Trophoblast cell (in vitro differentiated cells and primary cell): ENCODE measurements at regions not wholly inside any gene's neighbourhood (a gene's known extent, or its start where the extent isn't known, plus 50 kb on each side); places are given as distances from the start of the nearest gene placed in this dataset.
"Not testable (repeated sequence)": the region's sequence is repeated elsewhere in the genome, so short reads cannot be mapped to it uniquely, and the experiment has no call there.

Source experiments
- DNase-seq, 2 donors: peaks; one replicate each; pipeline ENCODE4 v3.0.0-alpha.2; 2016
- H2AFZ ChIP-seq: 2 replicates; pipeline ENCODE4 v1.6.1; 2013; ENCODE audit warnings: low read length, moderate library complexity, mild to moderate bottlenecking; ENCODE audit not compliant: insufficient read depth, poor library complexity
- H2AK5ac ChIP-seq: 2 replicates; pipeline ENCODE4 v1.6.1; 2013; ENCODE audit warnings: mild to moderate bottlenecking, low read length
- H2BK120ac ChIP-seq: 2 replicates; pipeline ENCODE4 v1.6.1; 2013; ENCODE audit warnings: low read length, mild to moderate bottlenecking, moderate library complexity; ENCODE audit not compliant: insufficient read depth, poor library complexity
- H2BK12ac ChIP-seq: 2 replicates; pipeline ENCODE4 v1.6.1; 2013; ENCODE audit warnings: mild to moderate bottlenecking, low read length, moderate library complexity
- H2BK5ac ChIP-seq: 2 replicates; pipeline ENCODE4 v1.6.1; 2013; ENCODE audit warnings: low read length, low read depth, moderate library complexity, mild to moderate bottlenecking; ENCODE audit not compliant: poor library complexity
- H3K14ac ChIP-seq: 2 replicates; pipeline ENCODE4 v1.6.1; 2013; ENCODE audit warnings: mild to moderate bottlenecking, low read length
- H3K18ac ChIP-seq: 2 replicates; pipeline ENCODE4 v1.6.1; 2013; ENCODE audit warnings: mild to moderate bottlenecking, low read length
- H3K23ac ChIP-seq: 2 replicates; pipeline ENCODE4 v1.6.1; 2013; ENCODE audit warnings: low read length
- H3K27ac ChIP-seq: 2 replicates; pipeline ENCODE4 v1.5.1; 2013; ENCODE audit warnings: low read depth, mild to moderate bottlenecking, inconsistent platforms, low read length, moderate library complexity
- H3K27me3 ChIP-seq: 2 replicates; pipeline ENCODE4 v1.6.1; 2013; ENCODE audit warnings: inconsistent platforms, mild to moderate bottlenecking, low read length, moderate library complexity; ENCODE audit not compliant: insufficient read depth
- H3K36me3 ChIP-seq, 2 experiments: 1 replicate in 1 of 2; 2 replicates in 1 of 2; pipeline ENCODE4 v1.6.1; 2013; ENCODE audit warnings: low read length in 2 of 2, mild to moderate bottlenecking in 2 of 2, moderate library complexity in 1 of 2; ENCODE audit not compliant: insufficient read depth in 2 of 2, control insufficient read depth in 1 of 2
- H3K4ac ChIP-seq: 2 replicates; pipeline ENCODE4 v1.6.1; 2013; ENCODE audit warnings: low read depth, mild to moderate bottlenecking, low read length, moderate library complexity
- H3K4me1 ChIP-seq, 2 experiments: 1 replicate in 1 of 2; 2 replicates in 1 of 2; pipeline ENCODE4 v1.6.1; 2013; ENCODE audit warnings: low read length in 2 of 2, mild to moderate bottlenecking in 2 of 2, moderate library complexity in 1 of 2; ENCODE audit not compliant: insufficient read depth in 2 of 2, control insufficient read depth in 1 of 2
- H3K4me2 ChIP-seq: 2 replicates; pipeline ENCODE4 v1.6.1; 2013; ENCODE audit warnings: inconsistent platforms, mild to moderate bottlenecking, low read length, moderate library complexity
- H3K4me3 ChIP-seq: 2 replicates; pipeline ENCODE4 v1.5.1; 2013; ENCODE audit warnings: mild to moderate bottlenecking, low read depth, low read length, inconsistent platforms
- H3K79me1 ChIP-seq: one replicate; pipeline ENCODE4 v1.6.1; 2013; ENCODE audit warnings: low read length
- H3K79me2 ChIP-seq: 2 replicates; pipeline ENCODE4 v1.6.1; 2013; ENCODE audit warnings: low read length, mild to moderate bottlenecking; ENCODE audit not compliant: control insufficient read depth, insufficient read depth, poor library complexity
- H3K9ac ChIP-seq: 2 replicates; pipeline ENCODE4 v1.6.1; 2013; ENCODE audit warnings: mild to moderate bottlenecking, low read length
- H3K9me3 ChIP-seq: 2 replicates; pipeline ENCODE4 v1.6.1; 2013; ENCODE audit warnings: low read depth, mild to moderate bottlenecking, control low read depth, inconsistent platforms, low read length; ENCODE audit not compliant: insufficient read depth
- H4K12ac ChIP-seq: 2 replicates; pipeline ENCODE4 v1.6.1; 2013; ENCODE audit warnings: low read depth, mild to moderate bottlenecking, low read length, moderate library complexity
- H4K8ac ChIP-seq: 2 replicates; pipeline ENCODE4 v1.6.1; 2013; ENCODE audit warnings: low read depth, mild to moderate bottlenecking, low read length, moderate library complexity
- H4K91ac ChIP-seq: one replicate; pipeline ENCODE4 v1.6.1; 2013; ENCODE audit warnings: low read depth, mild to moderate bottlenecking, low read length, moderate library complexity
- WGBS: extraction: QIAGEN DNeasy Blood & Tissue Kit; methylation state at CpG from one replicate; pipeline ENCODE4 v1.1.7; 2013; ENCODE audit warnings: missing lambda C conversion rate; ENCODE audit not compliant: insufficient read length, insufficient coverage; ENCODE audit errors: extremely low coverage; 5-methylcytosine and 5-hydroxymethylcytosine counted together

- Histone ChIP-seq H3K23ac (no peak overlapping the region), H3K4ac (no peak overlapping the region), H3K4me1 (no peaks in the 10 kb centered on the region), H2AK5ac (no peak overlapping the region), H3K36me3 (no peaks in the 10 kb centered on the region), H3K9ac (no peak overlapping the region), H3K9me3 (no peaks in the 10 kb centered on the region), H4K8ac (no peak overlapping the region), H3K79me2 (no peaks in the 10 kb centered on the region), H2AFZ (no peak overlapping the region), H2BK12ac (no peak overlapping the region), H4K91ac (no peak overlapping the region), H3K79me1 (no peaks in the 10 kb centered on the region), H3K4me3 (no peak overlapping the region), H2BK120ac (no peak overlapping the region), H3K27me3 (no peaks in the 10 kb centered on the region), H2BK5ac (no peak overlapping the region), H4K12ac (no peak overlapping the region), H3K27ac (no peak overlapping the region), H3K4me2 (no peak overlapping the region), H3K14ac (no peak overlapping the region), H3K18ac (no peak overlapping the region)
- no CpG with 5 or more reads among the region's 1 CpG for WGBS
- DNase-seq, result no peak
Measured at GRCh38 chr9:24189986-24190385, 355.7 kb downstream of the IZUMO3 start.

DNA sequence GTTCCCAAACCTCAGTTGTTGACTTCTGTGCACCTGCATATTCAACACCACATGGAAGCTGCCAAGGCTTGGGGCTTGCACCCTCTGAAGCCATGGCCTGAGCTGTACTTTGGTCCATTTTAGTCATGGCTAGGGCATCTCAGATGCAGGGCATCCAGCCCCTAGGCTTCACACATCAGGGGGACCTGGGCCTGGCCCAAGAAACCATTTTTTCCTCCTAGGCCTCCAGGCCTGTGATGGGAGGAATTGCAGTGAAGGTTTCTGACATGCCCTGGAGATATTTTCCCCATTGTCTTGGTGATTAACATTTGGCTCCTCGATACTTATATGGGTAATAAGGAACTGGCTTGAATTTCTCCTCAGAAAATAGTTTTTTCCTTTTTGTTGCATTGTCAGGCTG, 354.5 kb upstream of the ELAVL2 start:
- not testable (repeated sequence) for H2AFZ ChIP-seq, H3K14ac ChIP-seq, H3K79me2 ChIP-seq, H4K91ac ChIP-seq, DNase-seq, H2BK5ac ChIP-seq, H3K23ac ChIP-seq, H3K4me3 ChIP-seq, H4K8ac ChIP-seq, H3K4me2 ChIP-seq, H3K36me3 ChIP-seq, H2AK5ac ChIP-seq, H4K12ac ChIP-seq, H3K9ac ChIP-seq, H3K4me1 ChIP-seq, H3K79me1 ChIP-seq, H3K9me3 ChIP-seq, H3K27me3 ChIP-seq, H3K27ac ChIP-seq, H2BK12ac ChIP-seq, H3K18ac ChIP-seq, H3K4ac ChIP-seq, H2BK120ac ChIP-seq
- WGBS, result no CpG with 5 or more reads among the region's 1 CpG

GRCh38 chr9:24144796-24145195, 318.8 kb upstream of the ELAVL2 start:
- Histone ChIP-seq H2AK5ac (no peak overlapping the region), H3K4ac (no peak overlapping the region), H3K23ac (no peak overlapping the region), H3K79me1 (no peaks in the 10 kb centered on the region), H2BK12ac (no peak overlapping the region), H3K9me3 (no peaks in the 10 kb centered on the region), H4K12ac (no peak overlapping the region), H4K8ac (no peak overlapping the region), H3K27ac (no peak overlapping the region), H3K36me3 (no peaks in the 10 kb centered on the region), H2BK5ac (no peak overlapping the region), H4K91ac (no peak overlapping the region), H3K79me2 (no peaks in the 10 kb centered on the region), H2AFZ (no peak overlapping the region), H3K18ac (no peak overlapping the region), H3K27me3 (no peaks in the 10 kb centered on the region), H3K4me2 (no peak overlapping the region), H3K4me3 (no peak overlapping the region), H2BK120ac (no peak overlapping the region), H3K14ac (no peak overlapping the region), H3K9ac (no peak overlapping the region), H3K4me1 (no peaks in the 10 kb centered on the region)
- no peak for DNase-seq
- no CpG with 5 or more reads among the region's 3 CpGs for WGBS

- not testable (repeated sequence) for H3K79me2 ChIP-seq, H3K9me3 ChIP-seq, H3K4ac ChIP-seq, H3K4me3 ChIP-seq, H3K4me2 ChIP-seq, H2BK5ac ChIP-seq, H3K27ac ChIP-seq, H4K12ac ChIP-seq, H4K91ac ChIP-seq, DNase-seq, H2BK120ac ChIP-seq, H3K18ac ChIP-seq, H2AK5ac ChIP-seq, H3K14ac ChIP-seq, H3K9ac ChIP-seq, H2AFZ ChIP-seq, H3K23ac ChIP-seq, H4K8ac ChIP-seq, H3K27me3 ChIP-seq, H3K79me1 ChIP-seq, H2BK12ac ChIP-seq, H3K4me1 ChIP-seq, H3K36me3 ChIP-seq
- no CpG with 5 or more reads among the region's 29 CpGs for WGBS
Measured at GRCh38 chr9:24135072-24135471, 309.0 kb upstream of the ELAVL2 start.
